ENCODE measurements at regions not wholly inside any gene's neighbourhood (a gene's known extent, or its start where the extent isn't known, plus 50 kb on each side); places are given as distances from the start of the nearest gene placed in this dataset.
"Not testable (repeated sequence)": the region's sequence is repeated elsewhere in the genome, so short reads cannot be mapped to it uniquely, and the experiment has no call there.

DNA sequence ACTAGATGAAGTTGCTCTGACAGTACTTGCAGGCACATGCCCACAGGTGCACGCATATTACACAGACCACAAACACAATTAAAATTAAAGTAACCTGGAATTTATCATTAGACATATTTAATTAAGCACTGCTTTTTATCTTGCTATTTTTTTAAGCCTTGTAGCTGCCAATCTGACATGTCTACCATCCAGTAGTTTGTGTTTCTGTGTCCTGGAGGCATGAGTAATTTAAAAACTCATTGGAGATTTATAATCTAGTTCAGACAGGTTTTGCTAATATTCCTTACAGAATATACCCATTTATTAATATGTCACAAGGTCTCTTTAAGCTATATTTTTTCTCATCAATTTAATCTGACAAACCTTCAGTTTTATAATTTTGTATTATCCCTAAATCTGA, 445.0 kb upstream of the KLF6 start:
- no peak for DNase-seq (ENCODE audit: low read depth)

- no peak for DNase-seq (ENCODE audit: low read depth)
Observed at GRCh38 chr10:4229106-4229505, 444.1 kb upstream of the KLF6 start.

DNA sequence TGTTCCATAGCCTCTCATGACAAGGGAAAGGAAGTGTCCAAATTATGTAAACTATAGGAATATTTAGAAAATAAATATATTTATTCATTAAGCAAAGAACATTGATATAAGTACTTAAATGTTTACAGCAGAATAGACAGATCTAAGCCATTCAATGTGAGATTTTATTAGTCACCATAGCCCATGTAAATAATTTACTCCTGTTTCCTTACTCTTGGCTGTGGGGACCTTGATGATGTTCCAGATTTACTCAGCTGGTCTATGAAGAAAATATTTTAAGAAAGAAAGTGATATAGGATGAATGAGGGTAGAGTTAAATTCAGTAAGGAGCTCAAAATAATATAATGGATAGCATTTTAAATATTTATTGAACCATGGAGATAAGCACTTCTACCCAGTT, 442.6 kb upstream of the KLF6 start:
- no peak for DNase-seq (ENCODE audit: low read depth)

DNA sequence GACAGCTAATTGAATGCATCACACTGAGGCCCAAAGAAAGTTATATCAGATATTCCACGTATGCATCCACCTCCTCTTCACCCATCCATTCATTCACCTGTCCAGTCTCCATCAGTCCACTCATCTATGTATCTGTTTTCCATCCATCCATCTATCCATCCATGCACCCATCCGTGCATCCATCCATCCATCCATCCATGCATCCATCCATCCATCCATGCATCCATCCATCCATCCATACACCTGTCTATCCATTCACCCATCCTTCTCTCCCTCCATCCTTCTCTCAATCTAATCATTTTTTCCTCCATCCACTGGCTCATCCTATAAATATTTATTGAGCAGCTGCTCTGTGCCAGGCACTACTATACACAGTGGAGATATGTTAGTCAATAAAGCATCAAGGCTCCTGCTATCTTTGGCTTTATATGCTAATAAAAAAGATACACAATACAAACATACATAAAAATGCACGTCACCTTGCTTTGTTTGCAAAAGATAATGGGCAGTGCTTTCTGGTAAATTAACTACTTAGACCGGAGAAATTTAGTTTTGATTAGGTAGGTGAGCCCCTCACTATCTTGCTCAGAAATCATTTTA, 442.0 kb upstream of the KLF6 start:
- DNase-seq (ENCODE audit: low read depth) = no peak

GRCh38 chr10:4224178-4224577, 439.2 kb upstream of the KLF6 start:
- no peak for DNase-seq (ENCODE audit: low read depth)

DNA sequence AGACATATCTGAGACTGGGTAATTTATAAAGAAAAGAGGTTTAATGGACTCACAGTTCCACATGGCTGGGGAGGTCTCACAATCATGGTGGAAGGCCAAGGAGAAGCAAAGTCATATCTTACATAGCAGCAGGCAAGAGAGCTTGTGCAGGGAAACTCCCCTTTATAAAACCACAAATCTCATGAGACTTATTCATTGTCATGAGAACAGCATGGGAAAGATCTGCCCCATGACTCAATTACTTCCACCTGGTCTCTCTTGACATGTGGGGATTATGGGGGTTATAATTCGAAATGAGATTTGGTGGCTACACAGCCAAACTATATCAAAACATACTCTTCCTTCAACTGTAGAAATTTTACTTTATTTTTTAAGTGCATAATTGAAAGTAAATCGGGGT, 436.3 kb upstream of the KLF6 start:
- DNase-seq (ENCODE audit: low read depth) = not testable (repeated sequence)

DNA sequence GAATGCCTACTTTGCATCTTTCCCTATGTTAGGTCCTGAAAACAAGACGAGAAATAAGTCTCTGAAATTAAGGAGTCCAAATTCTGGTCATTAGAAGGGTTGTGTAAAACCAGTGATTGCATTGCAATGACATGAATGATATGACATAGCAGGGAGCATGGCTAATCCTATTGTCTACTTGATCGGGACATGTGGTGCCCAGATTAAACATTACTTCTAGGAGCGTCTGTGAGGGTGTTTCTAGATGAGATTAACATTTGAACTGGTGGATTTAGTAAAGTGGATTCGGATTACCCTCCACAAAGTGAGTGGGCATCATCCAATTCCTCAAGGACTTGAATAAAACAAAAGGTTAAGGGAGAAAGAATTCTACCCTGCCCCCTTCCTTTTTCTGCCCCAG, 434.9 kb upstream of the KLF6 start:
- no peak for DNase-seq (ENCODE audit: low read depth)

- no peak for DNase-seq (ENCODE audit: low read depth)
Observed at GRCh38 chr10:4217653-4218052, 432.6 kb upstream of the KLF6 start.

- no peak for DNase-seq (ENCODE audit: low read depth)
Observed at GRCh38 chr10:4217187-4217586, 432.2 kb upstream of the KLF6 start.

GRCh38 chr10:4216726-4217125, 431.7 kb upstream of the KLF6 start:
- DNase-seq (ENCODE audit: low read depth) = no peak

- no peak for DNase-seq (ENCODE audit: low read depth)
Observed at GRCh38 chr10:4215963-4216575, 431.1 kb upstream of the KLF6 start.

- peak; percentile 45 for DNase-seq (ENCODE audit: low read depth)
Observed at GRCh38 chr10:4215485-4215884, 430.5 kb upstream of the KLF6 start.

GRCh38 chr10:4214908-4215307, 429.9 kb upstream of the KLF6 start:
- peak; percentile 77 for DNase-seq (ENCODE audit: low read depth)

DNA sequence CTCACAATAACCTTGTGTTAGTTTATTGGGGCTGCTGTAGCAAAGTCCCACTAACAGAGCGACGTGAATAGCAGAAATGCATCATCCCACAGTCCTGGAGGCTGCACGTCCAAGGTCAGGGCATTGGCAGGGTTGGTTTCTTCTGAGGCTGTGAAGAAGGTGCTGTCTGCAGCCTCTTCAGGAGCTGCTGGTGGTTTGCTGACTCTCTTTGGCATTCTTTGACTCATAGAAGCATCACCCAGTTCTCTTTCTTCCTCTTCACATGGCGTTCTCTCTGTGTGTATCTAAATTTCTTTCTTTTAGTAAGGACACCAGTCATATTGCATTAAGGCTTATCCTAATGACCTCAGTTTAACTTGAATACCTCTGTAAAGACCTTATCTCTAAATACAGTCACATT, 428.4 kb upstream of the KLF6 start:
- DNase-seq (ENCODE audit: low read depth) = peak; percentile 24

- DNase-seq (ENCODE audit: low read depth) = peak; percentile 19
Observed at GRCh38 chr10:4212111-4212630, 427.2 kb upstream of the KLF6 start.

DNA sequence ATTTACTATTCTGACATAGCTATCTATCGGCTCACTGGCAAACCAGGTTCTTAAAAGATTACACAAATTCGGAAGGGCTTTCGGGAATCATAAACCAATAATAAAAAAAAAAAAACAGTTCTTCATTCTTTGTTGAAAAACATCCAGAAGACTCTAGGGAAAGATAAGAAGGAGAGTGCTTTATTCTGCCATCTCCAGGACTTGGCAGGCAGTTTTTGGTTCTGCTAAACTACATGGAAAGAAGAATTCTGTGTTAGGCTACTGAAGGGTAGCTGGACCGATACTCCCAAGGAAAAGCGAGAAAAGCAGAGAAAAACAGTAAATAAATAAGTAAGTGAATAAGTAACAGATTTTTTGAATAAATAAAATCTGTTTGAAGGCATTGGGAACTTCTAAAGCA, 423.5 kb upstream of the KLF6 start:
- DNase-seq (ENCODE audit: low read depth) = no peak

GRCh38 chr10:4205113-4205512, 420.1 kb upstream of the KLF6 start:
- DNase-seq (ENCODE audit: low read depth) = no peak

GRCh38 chr10:4202938-4203337, 417.9 kb upstream of the KLF6 start:
- DNase-seq (ENCODE audit: low read depth) = no peak

DNA sequence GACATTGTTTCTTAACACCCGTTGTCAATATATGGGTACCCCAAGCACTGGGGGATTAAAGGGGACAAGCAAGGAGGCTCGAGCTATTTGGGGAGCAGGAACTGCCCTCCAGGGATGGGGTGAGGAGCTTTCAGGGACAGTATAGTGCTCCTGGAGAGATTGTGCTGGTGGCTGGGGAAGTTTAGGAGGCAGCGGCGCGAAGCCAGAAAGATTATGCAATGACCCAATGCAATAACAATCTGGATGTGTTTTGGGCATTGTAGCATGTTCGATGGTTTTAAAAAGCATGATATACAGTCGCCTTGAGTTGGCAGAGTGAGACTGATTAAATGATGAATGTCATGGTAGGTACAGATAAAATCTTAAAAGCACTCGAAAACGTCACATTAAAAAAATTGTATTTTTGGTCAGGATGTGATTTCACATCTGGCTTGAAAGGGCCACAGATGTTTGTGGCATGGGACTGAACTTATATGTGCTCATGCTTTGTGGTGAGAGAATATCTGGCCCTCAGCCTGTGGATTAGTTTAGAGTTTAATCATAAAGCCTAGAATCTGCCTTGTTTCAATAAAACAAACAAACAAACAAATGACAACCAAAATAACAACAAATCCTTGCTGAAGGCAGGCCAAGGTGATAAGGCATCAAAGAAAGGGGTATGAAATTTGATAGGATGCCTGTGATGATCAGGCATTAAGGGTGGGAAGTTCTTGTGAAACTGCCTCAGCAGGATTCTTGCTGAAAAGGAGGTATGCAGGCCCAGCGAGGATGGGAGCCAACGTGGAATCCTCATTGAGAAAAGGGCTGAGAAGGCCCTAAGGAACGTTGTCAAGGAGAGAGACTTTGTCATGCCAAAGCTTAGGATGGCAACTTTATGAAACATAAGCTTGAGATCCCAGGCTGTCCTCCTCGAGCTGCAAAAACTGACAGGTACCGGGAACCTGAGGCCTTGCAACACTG, 417.1 kb upstream of the KLF6 start:
- peak; percentile 32 for DNase-seq (ENCODE audit: low read depth)

DNA sequence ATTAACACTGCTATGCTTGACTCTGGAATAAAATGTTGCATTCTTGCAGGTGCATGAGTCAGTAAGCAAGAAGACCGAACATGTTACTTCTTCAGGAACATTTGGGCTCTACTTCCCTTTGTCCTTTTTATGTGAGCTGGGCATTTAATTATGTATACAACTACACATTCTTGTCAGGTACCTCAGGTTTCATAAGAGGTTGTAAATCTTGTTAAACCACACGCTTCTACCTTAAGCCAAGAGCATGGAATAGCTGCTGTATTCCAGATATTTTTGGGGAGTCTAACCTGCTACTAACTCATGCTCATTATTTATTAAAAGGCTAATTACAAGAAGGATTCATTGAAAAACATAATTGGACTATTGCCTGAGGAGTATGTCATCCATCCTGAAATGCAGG, 414.2 kb upstream of the KLF6 start:
- DNase-seq (ENCODE audit: low read depth) = no peak

- DNase-seq (ENCODE audit: low read depth) = no peak
Observed at GRCh38 chr10:4198216-4198615, 413.2 kb upstream of the KLF6 start.

- no peak for DNase-seq (ENCODE audit: low read depth)
Observed at GRCh38 chr10:4197676-4198075, 412.7 kb upstream of the KLF6 start.

All from EH (cell line).